NCI-H2227 (cell line): ENCODE measurements at regions not wholly inside any gene's neighbourhood (a gene's known extent, or its start where the extent isn't known, plus 50 kb on each side); places are given as distances from the start of the nearest gene placed in this dataset.

ENCODE experiments used
- DNase-seq: peaks from one replicate; lab custom pipeline; 2025; ENCODE audit not compliant: unreplicated experiment; lab: John Stamatoyannopoulos, UW

DNA sequence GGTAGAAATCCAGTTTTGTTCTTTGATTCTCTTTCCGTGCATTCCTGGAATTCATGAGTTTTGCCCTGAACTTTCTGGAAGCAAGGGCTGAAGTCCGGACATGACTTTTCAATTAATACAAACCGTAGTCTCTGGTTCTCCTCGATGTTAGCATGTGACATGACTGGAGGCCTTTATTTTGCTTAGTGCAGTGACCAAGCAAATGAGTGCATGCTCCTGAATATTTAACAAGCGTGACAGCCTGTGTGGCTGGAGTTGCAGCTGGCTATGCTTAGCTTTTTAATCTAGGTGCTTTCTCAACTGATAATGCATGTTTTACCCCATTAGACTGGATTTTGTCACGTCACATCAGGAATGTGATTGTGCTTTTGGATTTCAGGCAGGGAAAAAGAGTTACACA lies 302.1 kb downstream of the MAP2K6 start:
- DNase-seq = no peak

DNA sequence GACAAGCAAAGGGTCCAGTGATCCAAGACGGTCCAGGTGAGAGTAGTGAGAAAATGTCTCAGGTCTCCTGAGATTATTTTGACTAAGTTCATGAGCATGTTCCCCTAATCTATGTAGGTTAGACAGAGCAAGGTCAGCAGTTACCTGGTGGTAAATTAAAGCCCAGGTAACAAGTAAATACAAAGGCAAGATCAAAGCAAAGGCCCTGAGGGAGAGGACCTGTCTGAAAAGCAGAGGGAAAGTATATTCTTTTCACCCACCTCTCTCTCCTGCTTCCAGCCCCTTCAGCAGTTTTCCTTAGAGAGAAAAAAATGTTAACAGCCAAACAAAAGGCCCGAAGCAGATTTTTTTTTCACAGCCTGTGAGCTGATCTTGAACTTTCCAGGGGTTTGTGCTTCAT lies 302.7 kb downstream of the MAP2K6 start:
- DNase-seq = no peak

GRCh38 chr17:69717819-69718218 lies 303.3 kb downstream of the MAP2K6 start:
- DNase-seq = no peak

DNA sequence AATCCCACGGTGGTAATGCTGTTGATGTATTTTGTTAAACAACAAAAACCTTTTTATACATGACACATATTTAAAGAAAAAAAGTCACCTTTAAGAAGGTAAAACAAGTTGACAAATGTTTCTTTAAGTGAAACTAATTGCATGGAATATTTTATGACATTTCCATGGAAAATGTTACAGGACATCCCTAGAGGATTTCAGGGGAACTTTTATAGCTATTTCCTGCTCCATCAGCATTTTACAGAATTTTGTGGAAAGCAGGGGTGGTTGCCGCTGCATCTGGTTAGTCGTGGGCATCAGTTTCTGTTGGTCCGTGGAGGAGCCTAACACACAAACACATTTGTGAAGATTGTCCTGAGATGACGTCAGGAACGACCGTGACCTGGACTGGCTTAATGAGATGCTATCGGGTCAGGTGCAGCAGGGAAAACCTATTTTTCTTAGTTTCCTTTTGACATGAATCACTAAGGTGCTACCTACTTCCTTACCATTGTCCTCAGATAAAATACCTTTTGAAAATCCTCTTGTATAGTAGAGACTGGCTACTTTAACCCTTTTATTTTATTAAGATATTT lies 305.1 kb downstream of the MAP2K6 start:
- DNase-seq = no peak

GRCh38 chr17:69722518-69722917 lies 308.0 kb downstream of the MAP2K6 start:
- no peak for DNase-seq

DNA sequence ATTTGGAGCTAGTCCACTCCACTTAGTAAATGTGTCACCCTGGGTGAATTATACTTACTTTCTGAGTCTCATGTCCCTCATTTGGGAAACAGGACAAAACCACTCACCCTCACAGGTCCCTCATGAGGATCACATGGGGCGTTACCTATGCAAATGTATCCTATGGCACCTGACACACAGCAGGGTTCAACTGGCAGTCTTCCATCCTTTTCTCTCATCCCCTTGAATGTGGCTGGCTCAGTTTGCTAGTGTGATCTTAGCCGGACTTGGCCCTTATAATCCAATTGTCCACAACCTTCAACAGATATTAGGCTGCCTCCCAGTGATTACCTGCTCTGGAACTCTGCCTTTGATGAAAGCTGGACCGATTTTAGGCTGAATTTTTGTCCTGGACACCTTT lies 308.8 kb downstream of the MAP2K6 start:
- DNase-seq = no peak

DNA sequence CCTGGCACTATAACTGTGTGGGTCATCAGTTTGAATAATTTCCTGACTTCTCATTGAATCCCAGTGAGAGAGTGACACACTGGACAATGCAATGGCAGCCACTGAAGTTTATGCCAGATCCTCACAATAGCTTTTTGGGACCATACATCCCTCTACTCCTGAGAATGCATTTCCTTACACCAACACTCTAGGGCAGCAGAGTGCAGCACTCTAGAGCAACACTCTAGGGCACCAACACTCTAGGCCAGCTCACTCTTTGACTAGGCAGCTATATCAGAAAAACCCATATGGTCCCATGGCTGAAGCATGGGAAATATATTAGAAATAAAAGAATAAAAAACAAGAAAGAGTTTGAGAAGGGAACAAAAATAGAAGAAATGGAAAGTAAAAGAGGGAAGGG lies 309.2 kb downstream of the MAP2K6 start:
- DNase-seq = no peak

- DNase-seq = no peak
These were observed 309.7 kb downstream of the MAP2K6 start for GRCh38 chr17:69724238-69724637.

DNA sequence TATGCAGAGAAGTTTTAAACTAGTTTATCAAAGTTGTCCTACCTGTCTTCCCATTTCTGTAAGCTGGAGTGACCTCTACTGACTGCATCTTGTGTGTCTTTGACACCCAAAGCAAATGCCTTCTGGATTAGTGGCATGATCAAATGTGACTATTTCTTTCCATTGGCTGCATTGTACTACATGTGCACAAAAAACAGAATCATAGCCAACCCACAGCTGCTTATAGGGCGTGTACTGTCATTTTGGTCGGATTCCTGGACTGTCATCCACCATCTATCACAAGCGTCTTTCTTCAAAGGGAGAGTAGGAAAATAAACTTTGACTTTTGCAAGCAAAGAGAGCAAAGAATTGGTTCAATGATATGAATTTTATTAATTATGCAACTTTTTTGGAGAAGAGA lies 310.6 kb downstream of the MAP2K6 start:
- no peak for DNase-seq

GRCh38 chr17:69728816-69729215 lies 314.3 kb downstream of the MAP2K6 start:
- no peak for DNase-seq

GRCh38 chr17:69729944-69730343 lies 315.4 kb downstream of the MAP2K6 start:
- DNase-seq = no peak

DNA sequence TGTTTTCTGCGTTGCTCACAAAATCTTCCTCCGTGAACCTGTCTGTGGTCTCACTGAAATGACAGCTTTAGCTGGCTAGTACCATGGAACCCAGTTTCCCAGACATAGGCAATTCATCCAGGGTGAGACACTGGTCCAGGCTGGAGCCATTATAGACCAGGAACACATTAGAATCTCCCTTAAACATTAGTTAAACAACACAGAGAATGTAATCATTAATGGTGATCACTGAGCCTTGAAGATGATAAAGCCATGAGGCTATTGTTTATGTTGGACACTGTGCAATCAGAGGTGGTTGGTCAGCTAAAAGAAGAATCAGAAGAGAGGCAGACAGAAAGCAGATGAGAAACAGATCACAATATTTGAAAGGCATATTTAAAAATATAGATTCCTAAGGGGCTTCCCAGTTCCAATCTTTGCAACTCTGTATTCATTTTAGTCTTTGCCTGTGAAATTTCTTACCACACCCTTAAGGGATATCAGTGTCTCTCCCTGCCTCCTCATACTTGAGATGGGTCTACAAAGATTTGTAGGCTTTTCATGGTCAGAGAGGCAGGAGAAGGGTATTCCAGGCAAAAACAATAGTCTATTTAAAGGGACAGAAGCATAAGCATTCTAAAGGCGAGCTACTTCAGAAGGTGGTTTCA lies 317.9 kb downstream of the MAP2K6 start:
- DNase-seq = no peak

- no peak for DNase-seq
These were observed 318.9 kb downstream of the MAP2K6 start for GRCh38 chr17:69733171-69734012.

DNA sequence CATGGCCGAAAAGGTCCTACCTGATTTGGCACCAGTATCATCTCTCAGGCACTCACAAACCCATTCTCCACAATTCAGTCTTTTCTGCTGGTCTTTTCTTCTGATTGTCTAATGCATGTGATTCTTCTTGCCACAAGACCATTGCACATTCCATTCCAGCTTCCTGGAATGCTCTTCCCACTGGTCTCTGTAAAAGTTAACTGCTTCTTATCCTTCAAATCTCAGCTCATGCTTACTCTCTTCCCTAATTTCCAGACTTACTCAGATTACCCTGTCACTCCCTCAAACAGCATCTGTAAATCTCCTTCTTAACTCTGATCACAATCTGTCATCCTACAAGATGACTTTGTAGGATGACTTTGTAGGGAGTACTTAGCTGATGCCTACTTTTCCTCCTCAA lies 320.2 kb downstream of the MAP2K6 start:
- DNase-seq = no peak

DNA sequence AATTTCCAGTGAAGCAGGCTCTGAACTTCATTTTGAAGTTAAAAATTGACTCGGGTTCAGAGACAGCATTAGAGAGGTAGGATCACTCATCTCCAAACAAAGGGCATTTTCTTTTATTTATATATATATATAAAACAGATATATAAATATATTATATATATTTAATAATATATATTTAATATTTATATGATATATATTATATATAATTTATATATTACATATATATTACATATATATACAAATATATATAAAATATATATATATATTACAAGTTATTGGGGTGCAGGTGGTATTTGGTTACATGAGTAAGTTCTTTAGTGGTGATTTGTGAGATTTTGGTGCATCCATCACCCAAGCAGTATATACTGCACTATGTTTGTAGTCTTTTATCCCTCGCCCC lies 320.8 kb downstream of the MAP2K6 start:
- no peak for DNase-seq

DNA sequence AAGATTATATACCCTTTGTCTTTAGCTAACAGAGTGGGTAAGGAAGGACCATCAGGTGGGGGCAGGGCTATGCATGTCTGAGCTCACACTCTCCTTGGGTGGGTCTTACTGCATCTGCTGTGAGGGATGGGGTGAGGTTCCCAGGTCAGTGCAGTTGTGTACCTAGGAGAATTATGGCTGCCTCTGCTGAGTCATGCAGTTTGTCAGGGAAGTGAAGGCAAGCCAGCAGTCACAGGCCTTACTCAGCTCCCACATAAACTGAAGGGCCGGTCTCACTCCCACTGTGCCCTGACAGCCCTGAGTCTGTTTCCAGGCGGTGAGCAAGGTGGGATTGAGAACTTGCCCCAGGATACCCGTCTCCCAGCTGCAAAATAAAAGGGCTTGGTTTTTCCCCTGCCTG lies 328.6 kb downstream of the MAP2K6 start:
- no peak for DNase-seq

- DNase-seq = no peak
These were observed 330.1 kb downstream of the MAP2K6 start for GRCh38 chr17:69744512-69745070.

GRCh38 chr17:69749911-69750310 lies 325.1 kb upstream of the KCNJ16 start:
- no peak for DNase-seq

DNA sequence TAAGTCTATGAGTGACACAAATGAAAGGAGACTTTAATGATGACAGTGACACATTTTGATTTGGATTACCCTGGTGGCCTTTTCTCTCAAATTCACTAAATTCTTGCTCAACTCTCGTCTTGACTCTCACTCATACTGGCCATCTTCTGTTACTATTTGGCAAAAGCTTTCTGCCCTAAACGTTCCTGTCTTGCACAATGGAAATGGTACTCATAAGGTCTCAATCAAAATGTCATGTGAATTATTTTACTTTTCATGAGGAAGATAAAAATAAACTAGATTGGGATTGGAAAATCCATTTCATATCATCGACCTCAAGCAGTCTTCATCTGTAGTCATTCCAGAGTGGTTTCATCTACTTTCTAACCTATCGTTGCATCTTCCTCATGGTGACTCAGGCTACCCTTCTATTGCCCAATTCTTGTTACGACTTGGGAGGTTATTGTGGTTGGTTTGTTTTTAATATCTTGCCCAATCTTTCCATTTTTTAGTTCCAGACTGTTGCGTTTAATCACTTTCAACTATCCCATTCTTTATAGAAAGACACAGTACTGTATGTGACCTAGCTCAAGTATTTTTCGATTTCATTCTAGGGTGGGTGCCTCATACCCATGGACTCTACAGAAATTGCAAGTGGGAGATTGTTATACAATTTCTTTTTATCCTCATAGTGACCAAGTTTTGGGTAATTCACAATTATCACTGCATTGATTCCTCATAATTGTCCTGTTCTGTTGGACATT lies 317.2 kb upstream of the KCNJ16 start:
- DNase-seq = no peak

DNA sequence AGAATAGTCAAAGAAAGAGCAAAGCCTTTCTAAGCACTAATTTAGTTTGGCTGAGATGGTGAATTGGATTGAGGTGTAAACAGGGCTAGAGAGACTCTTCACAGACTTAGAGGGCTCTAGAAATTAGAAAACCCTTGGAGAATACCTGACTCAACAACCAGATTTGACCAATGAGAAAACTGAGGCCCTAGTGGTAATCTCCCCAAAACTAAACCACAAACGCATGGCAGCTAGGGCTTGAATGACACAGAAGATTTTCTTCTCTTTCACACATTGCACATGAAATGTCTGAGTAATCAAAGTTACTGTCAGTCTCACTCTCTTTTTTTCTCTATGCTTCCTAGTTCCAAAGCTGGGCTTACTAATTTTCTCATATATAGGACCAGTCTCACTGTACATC lies 314.5 kb upstream of the KCNJ16 start:
- no peak for DNase-seq

GRCh38 chr17:69761011-69761410 lies 314.0 kb upstream of the KCNJ16 start:
- DNase-seq = no peak
